Gastrocnemius medialis (tissue), 4 donors: ENCODE measurements at regions not wholly inside any gene's neighbourhood (a gene's known extent, or its start where the extent isn't known, plus 50 kb on each side); places are given as distances from the start of the nearest gene placed in this dataset.
A peak's percentile ranks its signal among the peaks of the same experiment; 100 is the strongest.

Source experiments
- ATAC-seq, 2 donors: fragments of 150-250 bp; one replicate each; pipeline ENCODE4 v1.9.1; 2016
- DNase-seq, 2 donors: peaks; one replicate each; pipeline ENCODE4 v3.0.0-alpha.2; 2019
- H3K27ac ChIP-seq, 4 donors: fragments of 200-600 bp; sonication (generic); 1 replicate in 1 of 4; 2 replicates in 3 of 4; pipeline ENCODE4 v1.5.1; 2016 to 2018; ENCODE audit warnings: mild to moderate bottlenecking in 2 of 4, moderate library complexity in 1 of 4
- H3K27me3 ChIP-seq, 3 donors: fragments of 200-600 bp; sonication (generic) in 2 of 3; 1 replicate in 1 of 3; 2 replicates in 2 of 3; pipeline versions ENCODE4 v1.5.1 to v1.6.0; 2016 to 2019; ENCODE audit warnings: mild to moderate bottlenecking in 1 of 3, moderate library complexity in 1 of 3
- H3K36me3 ChIP-seq, 2 donors: fragments of 200-600 bp; sonication (generic) in 1 of 2; one replicate each; pipeline ENCODE4 v1.5.1; 2017 to 2018
- H3K4me1 ChIP-seq, 2 donors: fragments of 200-600 bp; sonication (generic) in 1 of 2; one replicate each; pipeline ENCODE4 v1.5.1; 2016 to 2017; ENCODE audit warnings: mild to moderate bottlenecking in 2 of 2
- H3K4me3 ChIP-seq, 4 donors: fragments of 200-600 bp; sonication (generic) in 3 of 4; 1 replicate in 1 of 4; 2 replicates in 3 of 4; pipeline ENCODE4 v1.5.1; 2016 to 2019; ENCODE audit warnings: mild to moderate bottlenecking in 2 of 4
- H3K9me3 ChIP-seq, 3 donors: fragments of 200-600 bp; sonication (generic) in 2 of 3; 1 replicate in 1 of 3; 2 replicates in 2 of 3; pipeline ENCODE4 v1.5.1; 2016 to 2019
- POLR2A ChIP-seq, 2 donors: fragments of 450-650 bp; IDR thresholded peaks; one replicate each; pipeline ENCODE4 v1.6.1; 2017; ENCODE audit warnings: antibody characterized with exemption in 2 of 2, mild to moderate bottlenecking in 2 of 2, moderate library complexity in 2 of 2
- in situ Hi-C, 4 donors: fragments of 200-750 bp; cut with MboI; loops; one replicate each; pipeline versions ENCODE4 v1.15.0 to v1.8.0; 2017; ENCODE audit warnings: low sequenced_read_pairs in 4 of 4
- intact Hi-C: fragments of 100-400 bp; cut with DNase I; formaldehyde crosslinking; loops from one replicate; pipeline ENCODE4 v1.15.1; 2023; ENCODE audit warnings: low total_unique reads
- TF ChIP-seq, protein P1 (sequence below), 5 experiments: fragments of 450-650 bp in 3 of 5; fragments of 200-600 bp in 2 of 5; sonication (generic) in 2 of 5; IDR thresholded peaks in 4 of 5; conservative IDR thresholded peaks in 1 of 5; 1 replicate in 4 of 5; 2 replicates in 1 of 5; pipeline ENCODE4 v1.5.1; 2016 to 2019; ENCODE audit warnings: antibody characterized with exemption in 5 of 5, mild to moderate bottlenecking in 3 of 5, moderate library complexity in 3 of 5

DNA sequence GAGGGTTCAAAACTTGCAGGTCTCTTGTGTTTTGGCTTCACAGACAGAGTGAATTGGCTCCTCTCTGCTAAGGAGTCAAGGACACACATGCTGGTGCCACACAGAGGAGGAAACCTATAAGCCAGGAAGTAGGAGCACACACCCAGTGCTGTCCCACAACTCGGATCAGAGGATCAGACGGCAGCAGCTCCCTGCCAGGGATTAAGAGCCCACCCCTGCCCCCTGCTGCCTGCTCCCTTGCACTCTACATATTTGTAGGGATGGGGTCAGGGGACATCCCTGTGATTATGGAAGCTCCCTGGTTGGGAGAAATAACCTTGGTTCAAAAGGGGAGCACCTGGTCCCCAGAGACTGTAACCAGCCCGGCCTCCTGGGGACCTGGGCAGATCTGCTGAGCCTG lies 77.5 kb upstream of the CLDN10 start:
- Histone ChIP-seq H3K4me1 (no peaks in the 10 kb centered on the region), H3K9me3 (no peaks in the 10 kb centered on the region), H3K27me3 (no peaks in the 10 kb centered on the region), H3K27ac (no peak overlapping the region), H3K36me3 (no peaks in the 10 kb centered on the region), H3K4me3 (no peak overlapping the region)
- no peak for TF ChIP-seq POLR2A (IDR thresholded peaks at IDR 0.05)
- TF ChIP-seq, protein P1, sequence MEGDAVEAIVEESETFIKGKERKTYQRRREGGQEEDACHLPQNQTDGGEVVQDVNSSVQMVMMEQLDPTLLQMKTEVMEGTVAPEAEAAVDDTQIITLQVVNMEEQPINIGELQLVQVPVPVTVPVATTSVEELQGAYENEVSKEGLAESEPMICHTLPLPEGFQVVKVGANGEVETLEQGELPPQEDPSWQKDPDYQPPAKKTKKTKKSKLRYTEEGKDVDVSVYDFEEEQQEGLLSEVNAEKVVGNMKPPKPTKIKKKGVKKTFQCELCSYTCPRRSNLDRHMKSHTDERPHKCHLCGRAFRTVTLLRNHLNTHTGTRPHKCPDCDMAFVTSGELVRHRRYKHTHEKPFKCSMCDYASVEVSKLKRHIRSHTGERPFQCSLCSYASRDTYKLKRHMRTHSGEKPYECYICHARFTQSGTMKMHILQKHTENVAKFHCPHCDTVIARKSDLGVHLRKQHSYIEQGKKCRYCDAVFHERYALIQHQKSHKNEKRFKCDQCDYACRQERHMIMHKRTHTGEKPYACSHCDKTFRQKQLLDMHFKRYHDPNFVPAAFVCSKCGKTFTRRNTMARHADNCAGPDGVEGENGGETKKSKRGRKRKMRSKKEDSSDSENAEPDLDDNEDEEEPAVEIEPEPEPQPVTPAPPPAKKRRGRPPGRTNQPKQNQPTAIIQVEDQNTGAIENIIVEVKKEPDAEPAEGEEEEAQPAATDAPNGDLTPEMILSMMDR (IDR thresholded peaks at IDR 0.05 in 4 of 5, conservative IDR thresholded peaks at IDR 0.05 in 1 of 5) = no peak
- in situ Hi-C loops = loop anchor here in 1 of 4 donors (25.0 kb wide), 1 partner anchor 362 kb away; no protein-coding TSS in a partner anchor
- DNase-seq (no peak), ATAC-seq (no peak)
- intact Hi-C loops = loop anchor here (5.0 kb wide), 1 partner anchor 288 kb away; no protein-coding TSS in a partner anchor

DNA sequence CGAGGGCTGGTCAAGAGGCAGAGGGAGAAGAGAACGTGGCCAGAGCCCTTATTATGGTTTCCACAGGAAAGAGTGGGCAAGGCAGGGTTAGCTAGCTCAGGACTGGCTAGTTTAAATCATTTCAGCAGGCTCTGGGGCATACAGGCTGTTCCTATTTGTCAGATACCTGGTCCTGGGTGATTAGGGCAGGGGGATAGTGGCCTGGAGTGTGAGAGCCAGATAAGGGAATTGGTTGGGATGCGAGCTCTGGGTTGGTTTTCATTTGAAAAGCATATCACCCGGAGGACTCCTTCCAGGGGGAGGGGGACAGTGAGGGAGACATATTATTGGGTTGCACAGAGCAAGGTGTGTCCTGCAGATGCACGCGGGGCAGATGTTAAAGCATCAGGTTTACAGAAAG lies 75.3 kb upstream of the CLDN10 start:
- Histone ChIP-seq H3K27me3 (no peaks in the 10 kb centered on the region), H3K9me3 (no peaks in the 10 kb centered on the region), H3K4me3 (no peak overlapping the region), H3K4me1 (no peaks in the 10 kb centered on the region), H3K36me3 (no peaks in the 10 kb centered on the region), H3K27ac (no peak overlapping the region)
- DNase-seq (no peak), ATAC-seq (no peak)
- in situ Hi-C loops = loop anchor here in 1 of 4 donors (25.0 kb wide), 1 partner anchor 360 kb away; no protein-coding TSS in a partner anchor
- TF ChIP-seq, protein P1 (IDR thresholded peaks at IDR 0.05 in 4 of 5, conservative IDR thresholded peaks at IDR 0.05 in 1 of 5) = no peak
- no peak for TF ChIP-seq POLR2A (IDR thresholded peaks at IDR 0.05)
- intact Hi-C loops = loop anchor here (5.0 kb wide), 1 partner anchor 290 kb away; no protein-coding TSS in a partner anchor

DNA sequence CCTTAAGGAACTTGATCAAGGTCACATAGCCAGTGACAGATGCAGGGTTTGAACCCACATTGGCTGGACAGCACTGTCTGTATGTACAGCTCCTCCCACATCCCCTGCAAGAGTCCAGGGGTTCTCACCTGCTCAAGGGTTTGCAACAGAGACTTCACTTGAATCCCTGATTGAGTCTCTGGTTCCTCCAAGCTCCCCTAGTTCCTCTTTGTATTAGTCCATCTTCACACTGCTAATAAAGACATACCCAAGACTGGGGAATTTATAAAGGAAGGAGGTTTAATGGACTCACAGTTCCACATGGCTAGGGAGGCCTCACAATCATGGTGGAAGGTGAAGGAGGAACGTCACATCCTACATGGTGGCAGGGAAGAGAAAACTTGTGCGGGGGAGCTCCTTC lies 72.8 kb upstream of the CLDN10 start:
- H3K27me3 ChIP-seq = no peaks in the 10 kb centered on the region
- no peak for ATAC-seq
- TF ChIP-seq, protein P1 (IDR thresholded peaks at IDR 0.05 in 4 of 5, conservative IDR thresholded peaks at IDR 0.05 in 1 of 5) = no peak
- no peak for TF ChIP-seq POLR2A (IDR thresholded peaks at IDR 0.05)

DNA sequence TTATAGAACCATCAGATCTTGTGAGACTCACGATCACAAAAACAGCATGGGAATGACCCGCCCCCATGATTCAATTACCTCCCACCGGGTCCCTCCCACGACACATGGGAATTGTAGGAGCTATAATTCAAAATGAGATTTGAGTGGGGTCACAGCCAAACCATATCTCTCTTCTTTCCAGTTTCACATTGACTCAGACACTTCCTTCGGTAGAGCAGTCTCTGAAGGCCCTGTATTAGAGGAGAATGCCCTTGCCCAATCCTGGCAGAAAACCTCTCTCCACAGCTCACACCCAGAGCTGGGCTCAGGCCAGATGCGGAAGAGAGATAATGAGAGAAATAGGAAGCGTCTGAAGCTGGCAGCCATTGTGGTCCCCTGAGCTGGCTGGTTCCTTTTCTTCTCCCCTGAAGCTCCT lies 72.4 kb upstream of the CLDN10 start:
- peak in 1 of 2 donors; percentile 33 for DNase-seq
- H3K27ac ChIP-seq = no peak overlapping the region
- H3K36me3 ChIP-seq = no peaks in the 10 kb centered on the region
- H3K9me3 ChIP-seq = no peaks in the 10 kb centered on the region
- H3K4me3 ChIP-seq = no peak overlapping the region
- ATAC-seq = peak in 1 of 2 donors; percentile 39
- H3K27me3 ChIP-seq = no peaks in the 10 kb centered on the region
- in situ Hi-C loops = loop anchor here in 1 of 4 donors (25.0 kb wide), 1 partner anchor 357 kb away; no protein-coding TSS in a partner anchor
- no peaks in the 10 kb centered on the region for H3K4me1 ChIP-seq
- intact Hi-C loops = no loop called here
- no peak for TF ChIP-seq POLR2A (IDR thresholded peaks at IDR 0.05)
- TF ChIP-seq, protein P1 (IDR thresholded peaks at IDR 0.05 in 4 of 5, conservative IDR thresholded peaks at IDR 0.05 in 1 of 5) = no peak

More for the DNA sequence above, 72.8 kb upstream of the CLDN10 start:
- in situ Hi-C loops = loop anchor here in 1 of 4 donors (25.0 kb wide), 1 partner anchor 358 kb away; no protein-coding TSS in a partner anchor
- no peak overlapping the region for H3K4me3 ChIP-seq
- H3K27ac ChIP-seq = no peak overlapping the region
- no peaks in the 10 kb centered on the region for H3K9me3 ChIP-seq
- intact Hi-C loops = loop anchor here (5.0 kb wide), 1 partner anchor 292 kb away; no protein-coding TSS in a partner anchor
- DNase-seq = no peak
- no peaks in the 10 kb centered on the region for H3K4me1 ChIP-seq
- no peaks in the 10 kb centered on the region for H3K36me3 ChIP-seq
